ENCODE measurements at regions not wholly inside any gene's neighbourhood (a gene's known extent, or its start where the extent isn't known, plus 50 kb on each side); places are given as distances from the start of the nearest gene placed in this dataset.

GRCh38 chr16:66289051-66289680 is 77.3 kb upstream of the CDH5 start:
- DNase-seq, result no peak

- no peak for DNase-seq
These were observed 78.6 kb upstream of the CDH5 start for GRCh38 chr16:66287926-66288325.

- DNase-seq, result no peak
These were observed 79.1 kb upstream of the CDH5 start for GRCh38 chr16:66287416-66287815.

GRCh38 chr16:66286527-66286926 is 80.0 kb upstream of the CDH5 start:
- DNase-seq, result no peak

GRCh38 chr16:66278604-66279262 is 87.8 kb upstream of the CDH5 start:
- no peak for DNase-seq

GRCh38 chr16:66278111-66278531 is 88.4 kb upstream of the CDH5 start:
- no peak for DNase-seq

- DNase-seq, result no peak
These were observed 89.0 kb upstream of the CDH5 start for GRCh38 chr16:66277311-66278070.

GRCh38 chr16:66275775-66276428 is 90.6 kb upstream of the CDH5 start:
- no peak for DNase-seq

- no peak for DNase-seq
These were observed 92.0 kb upstream of the CDH5 start for GRCh38 chr16:66274335-66275110.

GRCh38 chr16:66273644-66274334 is 92.7 kb upstream of the CDH5 start:
- no peak for DNase-seq

GRCh38 chr16:66273053-66273452 is 93.4 kb upstream of the CDH5 start:
- no peak for DNase-seq

GRCh38 chr16:66272461-66272860 is 94.0 kb upstream of the CDH5 start:
- no peak for DNase-seq

- DNase-seq, result no peak
These were observed 95.1 kb upstream of the CDH5 start for GRCh38 chr16:66271074-66272060.

- peak; percentile 45 for DNase-seq
These were observed 96.1 kb upstream of the CDH5 start for GRCh38 chr16:66270333-66270927.

GRCh38 chr16:66269617-66270332 is 96.7 kb upstream of the CDH5 start:
- no peak for DNase-seq

- DNase-seq, result no peak
These were observed 99.0 kb upstream of the CDH5 start for GRCh38 chr16:66267292-66268014.

GRCh38 chr16:66266436-66267291 is 99.8 kb upstream of the CDH5 start:
- DNase-seq, result no peak

- no peak for DNase-seq
These were observed 100.8 kb upstream of the CDH5 start for GRCh38 chr16:66265556-66266141.
